SK-N-SH treated with all-trans-retinoic acid at 6 μM for 48 hours (cell line): ENCODE measurements at regions not wholly inside any gene's neighbourhood (a gene's known extent, or its start where the extent isn't known, plus 50 kb on each side); places are given as distances from the start of the nearest gene placed in this dataset.

Source experiments
- ARNTL ChIP-seq: fragments of 450-650 bp; formaldehyde crosslinking; IDR thresholded peaks from 2 replicates; pipeline ENCODE4 v1.5.0; 2020; ENCODE audit warnings: low read depth, mild to moderate bottlenecking, moderate library complexity, borderline replicate concordance
- CSDC2 ChIP-seq: fragments of 250-450 bp; sonication (Bioruptor Pico); IDR thresholded peaks from 2 replicates; pipeline ENCODE4 v1.5.0; 2020; ENCODE audit warnings: mild to moderate bottlenecking, moderate library complexity
- PPARA ChIP-seq: fragments of 250-450 bp; sonication (Bioruptor Pico); IDR thresholded peaks from 2 replicates; pipeline ENCODE4 v1.5.0; 2020; ENCODE audit warnings: mild to moderate bottlenecking, borderline replicate concordance
- ZNF70 ChIP-seq: fragments of 450-650 bp; formaldehyde crosslinking; IDR thresholded peaks from 2 replicates; pipeline ENCODE4 v1.5.0; 2020; ENCODE audit warnings: mild to moderate bottlenecking, moderate library complexity

DNA sequence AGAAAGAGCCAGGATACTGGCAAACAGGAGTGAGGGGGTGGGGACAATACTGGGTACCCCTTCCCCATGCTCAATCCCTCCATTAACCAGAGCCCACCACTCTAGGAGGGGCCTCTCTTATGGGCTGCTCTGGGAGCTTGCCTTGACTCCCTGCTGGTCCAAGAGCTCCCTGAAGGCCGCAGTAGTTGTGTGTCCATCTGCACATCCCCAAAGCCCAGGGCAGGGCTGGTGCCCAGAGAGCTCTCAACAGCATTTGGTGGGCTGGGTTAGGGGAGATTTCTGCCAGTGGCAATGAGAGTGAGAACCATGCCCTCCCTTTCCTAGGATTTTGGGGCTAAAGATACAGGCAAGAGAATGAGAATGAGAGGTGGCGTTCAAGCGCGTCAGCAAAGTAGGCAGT lies 230.6 kb upstream of the PMEPA1 start:
- TF ChIP-seq CSDC2 = no peak
- no peak for TF ChIP-seq PPARA (CRISPR knock-in tag)
- TF ChIP-seq ARNTL (CRISPR knock-in tag) = no peak
- no peak for TF ChIP-seq ZNF70
